Liver (tissue), 8 donors: ENCODE measurements at regions not wholly inside any gene's neighbourhood (a gene's known extent, or its start where the extent isn't known, plus 50 kb on each side); places are given as distances from the start of the nearest gene placed in this dataset. TPM values are rescaled to one million over a fixed set of nuclear protein-coding genes. Genes with fewer than 3 reads are reported as not detected.

ENCODE experiments used
- DNase-seq: peaks from one replicate; pipeline ENCODE4 v3.0.0-alpha.2; 2017; ENCODE audit warnings: low spot score
- H3K27ac ChIP-seq, 2 donors: one replicate each; pipeline ENCODE4 v1.7.0; 2013; ENCODE audit warnings: inconsistent platforms in 2 of 2, low read length in 2 of 2, control low read depth in 1 of 2, low read depth in 1 of 2, mild to moderate bottlenecking in 1 of 2
- H3K27me3 ChIP-seq, 4 donors: one replicate each; pipeline versions ENCODE4 v1.6.1 to v1.7.0; 2013; ENCODE audit warnings: low read length in 3 of 4, inconsistent platforms in 1 of 4, mild to moderate bottlenecking in 1 of 4, moderate library complexity in 1 of 4; ENCODE audit not compliant: control insufficient read depth in 4 of 4, insufficient read depth in 4 of 4
- H3K36me3 ChIP-seq, 4 donors: one replicate each; pipeline versions ENCODE4 v1.6.1 to v1.7.0; 2013; ENCODE audit warnings: low read length in 3 of 4, mild to moderate bottlenecking in 3 of 4, low read depth in 1 of 4, moderate library complexity in 1 of 4; ENCODE audit not compliant: control insufficient read depth in 4 of 4, insufficient read depth in 3 of 4
- H3K4me1 ChIP-seq, 4 donors: one replicate each; pipeline versions ENCODE4 v1.6.1 to v1.7.0; 2013; ENCODE audit warnings: low read length in 3 of 4, mild to moderate bottlenecking in 3 of 4, moderate library complexity in 1 of 4; ENCODE audit not compliant: control insufficient read depth in 4 of 4, insufficient read depth in 4 of 4
- H3K4me3 ChIP-seq, 3 donors: one replicate each; pipeline versions ENCODE4 v1.6.1 to v1.7.0; 2013; ENCODE audit warnings: low read length in 3 of 3, control low read depth in 1 of 3, low read depth in 1 of 3, mild to moderate bottlenecking in 1 of 3
- H3K9ac ChIP-seq, 2 donors: one replicate each; pipeline ENCODE4 v1.7.0; 2013; ENCODE audit warnings: low read length in 2 of 2, mild to moderate bottlenecking in 2 of 2, moderate library complexity in 2 of 2, control low read depth in 1 of 2, low read depth in 1 of 2
- H3K9me3 ChIP-seq, 4 donors: one replicate each; pipeline versions ENCODE4 v1.6.1 to v1.7.0; 2013; ENCODE audit warnings: low read length in 3 of 4; ENCODE audit not compliant: control insufficient read depth in 4 of 4
- EGR1 ChIP-seq, 2 donors: IDR thresholded peaks; 2 replicates each; pipeline ENCODE4 v1.6.1; 2016 to 2018; ENCODE audit warnings: antibody characterized with exemption in 2 of 2, low read depth in 2 of 2
- FOXA1 ChIP-seq: IDR thresholded peaks from 2 replicates; pipeline ENCODE4 v1.6.1; 2016; ENCODE audit warnings: antibody characterized with exemption
- FOXA2 ChIP-seq: IDR thresholded peaks from 2 replicates; pipeline ENCODE4 v1.6.1; 2016; ENCODE audit warnings: antibody characterized with exemption
- GABPA ChIP-seq, 2 donors: IDR thresholded peaks in 1 of 2; conservative IDR thresholded peaks in 1 of 2; 2 replicates each; pipeline ENCODE4 v1.6.1; 2016; ENCODE audit warnings: antibody characterized with exemption in 2 of 2, mild to moderate bottlenecking in 1 of 2, moderate library complexity in 1 of 2
- HNF4A ChIP-seq, 2 donors: conservative IDR thresholded peaks; 2 replicates each; pipeline ENCODE4 v1.6.1; 2016; ENCODE audit warnings: antibody characterized with exemption in 2 of 2, mild to moderate bottlenecking in 2 of 2
- JUND ChIP-seq, 2 donors: IDR thresholded peaks; 2 replicates each; pipeline ENCODE4 v1.6.1; 2016; ENCODE audit warnings: antibody characterized with exemption in 2 of 2
- MAX ChIP-seq: IDR thresholded peaks from 2 replicates; pipeline ENCODE4 v1.6.1; 2016; ENCODE audit warnings: antibody characterized with exemption
- NR2F2 ChIP-seq: IDR thresholded peaks from 2 replicates; pipeline ENCODE4 v1.6.1; 2016; ENCODE audit warnings: antibody characterized with exemption
- RAD21 ChIP-seq, 2 donors: IDR thresholded peaks; 2 replicates each; pipeline ENCODE4 v1.6.1; 2016; ENCODE audit warnings: antibody characterized with exemption in 2 of 2, mild to moderate bottlenecking in 2 of 2
- REST ChIP-seq: IDR thresholded peaks from 2 replicates; pipeline ENCODE4 v1.6.1; 2016; ENCODE audit warnings: antibody characterized with exemption, mild to moderate bottlenecking
- RXRA ChIP-seq, 2 donors: IDR thresholded peaks; 2 replicates each; pipeline ENCODE4 v1.6.1; 2017 to 2018; ENCODE audit warnings: antibody characterized with exemption in 2 of 2, mild to moderate bottlenecking in 1 of 2
- SP1 ChIP-seq: IDR thresholded peaks from 2 replicates; pipeline ENCODE4 v1.6.1; 2018; ENCODE audit warnings: antibody characterized with exemption, mild to moderate bottlenecking
- TAF1 ChIP-seq: conservative IDR thresholded peaks from 2 replicates; pipeline ENCODE4 v1.6.1; 2016; ENCODE audit warnings: antibody characterized with exemption, mild to moderate bottlenecking
- YY1 ChIP-seq: IDR thresholded peaks from 2 replicates; pipeline ENCODE4 v1.6.1; 2016; ENCODE audit warnings: antibody characterized with exemption, mild to moderate bottlenecking
- WGBS: extraction: QIAGEN DNeasy Blood & Tissue Kit; methylation state at CpG from one replicate; pipeline ENCODE4 v1.1.7; 2013; 5-methylcytosine and 5-hydroxymethylcytosine counted together
- small RNA-seq: library from RNA; depleted of rRNA; stranded (forward); fragments of <200 nt; gene quantifications from one replicate; pipeline ENCODE3, GENCODE V24; 2014
- TF ChIP-seq, protein P1 (sequence below): IDR thresholded peaks from 2 replicates; pipeline ENCODE4 v1.6.1; 2016; ENCODE audit warnings: antibody characterized with exemption
- donor health status: healthy.
- donor health status: healthy.
- donor health status: healthy.
- donor health status: healthy.

GRCh38 chr10:31268444-31269303 is 50.3 kb upstream of the ZEB1 start:
- no peak for TF ChIP-seq YY1
- TF ChIP-seq NR2F2 = no peak
- TF ChIP-seq RXRA (IDR thresholded peaks at IDR 0.05) = no peak
- TF ChIP-seq REST = no peak
- TF ChIP-seq FOXA1 = no peak
- no peak for TF ChIP-seq EGR1 (IDR thresholded peaks at IDR 0.05; ENCODE audit: low read depth in 2 of 2)
- TF ChIP-seq FOXA2 = no peak
- TF ChIP-seq, protein P1, sequence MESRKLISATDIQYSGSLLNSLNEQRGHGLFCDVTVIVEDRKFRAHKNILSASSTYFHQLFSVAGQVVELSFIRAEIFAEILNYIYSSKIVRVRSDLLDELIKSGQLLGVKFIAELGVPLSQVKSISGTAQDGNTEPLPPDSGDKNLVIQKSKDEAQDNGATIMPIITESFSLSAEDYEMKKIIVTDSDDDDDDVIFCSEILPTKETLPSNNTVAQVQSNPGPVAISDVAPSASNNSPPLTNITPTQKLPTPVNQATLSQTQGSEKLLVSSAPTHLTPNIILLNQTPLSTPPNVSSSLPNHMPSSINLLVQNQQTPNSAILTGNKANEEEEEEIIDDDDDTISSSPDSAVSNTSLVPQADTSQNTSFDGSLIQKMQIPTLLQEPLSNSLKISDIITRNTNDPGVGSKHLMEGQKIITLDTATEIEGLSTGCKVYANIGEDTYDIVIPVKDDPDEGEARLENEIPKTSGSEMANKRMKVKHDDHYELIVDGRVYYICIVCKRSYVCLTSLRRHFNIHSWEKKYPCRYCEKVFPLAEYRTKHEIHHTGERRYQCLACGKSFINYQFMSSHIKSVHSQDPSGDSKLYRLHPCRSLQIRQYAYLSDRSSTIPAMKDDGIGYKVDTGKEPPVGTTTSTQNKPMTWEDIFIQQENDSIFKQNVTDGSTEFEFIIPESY = no peak
- no peak for TF ChIP-seq SP1
- no peak for TF ChIP-seq TAF1
- no peak for TF ChIP-seq RAD21 (IDR thresholded peaks at IDR 0.05)
- no peak for TF ChIP-seq GABPA (IDR thresholded peaks at IDR 0.05 in 1 of 2, conservative IDR thresholded peaks at IDR 0.05 in 1 of 2)
- TF ChIP-seq JUND (IDR thresholded peaks at IDR 0.05) = no peak
- TF ChIP-seq MAX = no peak
- TF ChIP-seq HNF4A (conservative IDR thresholded peaks at IDR 0.05) = no peak
- H3K27ac ChIP-seq = no peak overlapping the region
- H3K4me3 ChIP-seq = no peak overlapping the region
- no peak for DNase-seq
- no peaks in the 10 kb centered on the region for H3K4me1 ChIP-seq
- no peaks in the 10 kb centered on the region for H3K36me3 ChIP-seq
- no peaks in the 10 kb centered on the region for H3K9me3 ChIP-seq
- H3K9ac ChIP-seq = no peak overlapping the region
- no peaks in the 10 kb centered on the region for H3K27me3 ChIP-seq
- WGBS = 88% methylated on average over 12 of the region's 12 CpGs

Small RNA genes lying in the stretch of these regions (small RNA-seq; reads per million reads assigned to genes)
- gene RNA5SP309 = not detected
